Glomerular endothelial cell (primary cell): ENCODE measurements at regions not wholly inside any gene's neighbourhood (a gene's known extent, or its start where the extent isn't known, plus 50 kb on each side); places are given as distances from the start of the nearest gene placed in this dataset.
"Not testable (repeated sequence)": the region's sequence is repeated elsewhere in the genome, so short reads cannot be mapped to it uniquely, and the experiment has no call there.

Source experiments
- DNase-seq: peaks from one replicate; pipeline ENCODE4 v3.0.0-alpha.2; 2011; ENCODE audit warnings: low read depth, low spot score; ENCODE audit errors: extremely low read depth

- DNase-seq = no peak
These were observed 536.5 kb downstream of the TMEM135 start for GRCh38 chr11:87574193-87574592.

GRCh38 chr11:87573708-87574107, 536.0 kb downstream of the TMEM135 start:
- DNase-seq = no peak

- DNase-seq = no peak
These were observed 535.1 kb downstream of the TMEM135 start for GRCh38 chr11:87572881-87573280.

GRCh38 chr11:87560352-87560751, 522.6 kb downstream of the TMEM135 start:
- DNase-seq = no peak

DNA sequence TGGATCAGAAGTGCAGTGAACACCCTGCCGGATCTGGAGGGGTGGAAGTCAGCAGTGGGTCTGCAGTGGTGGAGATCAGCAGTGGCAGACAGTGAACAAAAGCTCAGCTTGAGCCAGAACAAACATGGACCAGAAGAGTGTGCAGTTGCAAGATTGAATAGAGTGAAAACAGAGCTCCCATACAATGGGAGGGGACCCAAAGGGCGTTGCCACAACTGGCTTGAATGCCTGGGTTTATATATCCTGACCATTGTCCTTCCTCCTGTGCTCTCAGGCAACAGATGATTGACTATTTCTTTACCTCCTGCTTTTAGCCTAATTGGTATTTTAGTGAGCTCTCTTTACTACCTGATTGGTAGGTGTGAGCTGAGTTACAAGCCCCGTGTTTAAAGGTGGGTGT, 522.1 kb downstream of the TMEM135 start:
- DNase-seq = not testable (repeated sequence)

- no peak for DNase-seq
These were observed 517.4 kb downstream of the TMEM135 start for GRCh38 chr11:87555101-87555500.

- DNase-seq = no peak
These were observed 511.1 kb downstream of the TMEM135 start for GRCh38 chr11:87548797-87549196.

DNA sequence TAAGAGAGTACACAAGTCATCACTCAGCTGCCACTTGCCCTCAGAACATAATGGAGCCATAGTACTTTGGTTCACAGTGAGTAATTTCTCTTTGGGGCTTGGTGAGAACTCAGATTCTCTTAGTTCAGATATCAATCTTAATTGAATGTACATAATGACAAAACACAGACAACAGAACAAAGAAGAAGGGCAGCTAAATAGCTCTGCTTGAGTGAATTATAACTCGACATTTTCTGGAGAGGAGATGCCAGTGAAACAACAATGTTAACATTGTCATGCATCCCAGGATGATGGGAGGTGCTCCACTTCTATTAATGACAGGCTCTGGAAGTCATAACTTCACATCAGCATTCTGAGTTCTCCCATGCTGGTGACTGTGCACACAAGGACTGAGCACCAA, 508.1 kb downstream of the TMEM135 start:
- no peak for DNase-seq

GRCh38 chr11:87539596-87539995, 501.9 kb downstream of the TMEM135 start:
- no peak for DNase-seq

DNA sequence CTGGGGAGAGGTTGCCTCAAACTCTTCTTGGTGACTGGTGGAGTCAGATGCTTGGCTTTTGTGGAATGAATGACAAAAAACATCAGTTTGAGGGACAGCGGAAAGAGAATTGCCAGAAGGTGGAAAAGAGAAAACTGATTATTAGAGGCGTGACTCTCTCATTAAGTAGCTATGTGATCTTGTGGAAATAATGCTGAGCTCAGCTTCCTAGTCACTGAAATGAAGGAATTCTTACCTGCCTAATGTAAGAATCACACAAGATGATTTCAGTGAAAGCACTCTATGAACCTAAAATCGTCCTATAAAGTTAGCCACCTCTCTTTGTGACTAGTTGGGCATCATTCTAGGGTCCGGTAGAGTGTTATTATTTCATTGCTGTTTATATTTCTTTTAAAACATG, 498.8 kb downstream of the TMEM135 start:
- DNase-seq = no peak

- no peak for DNase-seq
These were observed 498.3 kb downstream of the TMEM135 start for GRCh38 chr11:87536016-87536415.

DNA sequence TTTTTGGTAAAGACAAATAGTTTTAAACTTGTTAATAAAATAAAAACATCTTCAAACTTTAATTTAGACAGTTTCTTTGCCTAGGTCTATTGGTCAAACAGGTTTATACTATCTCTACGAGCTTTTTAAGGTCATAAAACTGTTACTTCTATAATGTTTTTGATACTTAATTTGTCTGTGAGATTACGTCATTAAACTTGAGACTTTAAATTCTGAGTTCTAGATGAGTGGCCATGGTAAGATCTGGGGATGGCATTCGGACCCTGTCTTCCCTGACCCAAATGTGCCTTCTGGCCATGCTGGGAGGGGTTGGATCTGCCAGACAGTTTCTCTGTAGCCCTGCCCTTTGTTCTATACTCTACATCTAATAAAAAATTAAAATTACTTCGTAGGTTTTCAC, 497.8 kb downstream of the TMEM135 start:
- no peak for DNase-seq

GRCh38 chr11:87531835-87532234, 494.1 kb downstream of the TMEM135 start:
- DNase-seq = not testable (repeated sequence)

DNA sequence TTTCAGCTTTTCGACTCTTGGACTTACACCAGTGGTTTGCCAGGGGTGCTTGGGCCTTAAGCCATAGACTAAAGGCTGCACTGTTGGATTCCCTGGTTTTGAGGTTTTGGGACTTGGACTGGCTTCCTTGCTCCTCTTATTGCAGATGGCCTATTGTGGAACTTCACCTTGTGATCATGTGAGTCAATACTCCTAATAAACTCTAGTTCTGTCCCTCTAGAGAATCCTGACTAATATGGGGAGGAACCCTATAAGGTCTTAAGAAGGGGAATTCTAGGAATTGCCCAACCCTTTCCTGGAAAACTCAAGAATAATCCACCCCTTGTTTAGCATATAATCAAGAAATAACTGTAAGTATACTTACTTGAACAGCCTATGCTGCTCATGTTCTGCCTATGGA, 491.8 kb downstream of the TMEM135 start:
- no peak for DNase-seq

GRCh38 chr11:87528752-87529151, 491.0 kb downstream of the TMEM135 start:
- no peak for DNase-seq

- DNase-seq = no peak
These were observed 485.5 kb downstream of the TMEM135 start for GRCh38 chr11:87523276-87523675.

GRCh38 chr11:87518266-87518665, 480.5 kb downstream of the TMEM135 start:
- no peak for DNase-seq

- DNase-seq = no peak
These were observed 479.6 kb downstream of the TMEM135 start for GRCh38 chr11:87517351-87517750.

DNA sequence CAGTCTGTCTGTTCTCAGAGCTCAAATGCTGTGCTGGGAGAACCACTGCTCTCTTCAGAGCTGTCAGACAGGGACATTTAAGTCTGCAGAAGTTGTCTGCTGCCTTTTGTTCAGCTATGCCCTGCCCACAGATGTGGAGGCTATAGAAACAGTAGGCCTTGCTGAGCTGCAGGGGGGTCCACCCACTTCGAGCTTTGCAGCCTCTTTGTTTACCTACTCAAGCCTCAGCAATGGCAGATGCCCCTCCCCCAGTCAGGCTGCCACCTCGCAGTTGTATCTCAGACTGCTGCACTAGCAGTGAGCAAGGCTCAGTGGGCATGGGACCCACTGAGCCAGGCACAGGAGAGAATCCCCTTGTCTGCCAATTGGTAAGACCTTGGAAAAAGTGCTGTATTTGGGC, 470.0 kb downstream of the TMEM135 start:
- DNase-seq = not testable (repeated sequence)

- not testable (repeated sequence) for DNase-seq
These were observed 469.2 kb downstream of the TMEM135 start for GRCh38 chr11:87506946-87507345.

- DNase-seq = no peak
These were observed 463.7 kb downstream of the TMEM135 start for GRCh38 chr11:87501388-87501787.

DNA sequence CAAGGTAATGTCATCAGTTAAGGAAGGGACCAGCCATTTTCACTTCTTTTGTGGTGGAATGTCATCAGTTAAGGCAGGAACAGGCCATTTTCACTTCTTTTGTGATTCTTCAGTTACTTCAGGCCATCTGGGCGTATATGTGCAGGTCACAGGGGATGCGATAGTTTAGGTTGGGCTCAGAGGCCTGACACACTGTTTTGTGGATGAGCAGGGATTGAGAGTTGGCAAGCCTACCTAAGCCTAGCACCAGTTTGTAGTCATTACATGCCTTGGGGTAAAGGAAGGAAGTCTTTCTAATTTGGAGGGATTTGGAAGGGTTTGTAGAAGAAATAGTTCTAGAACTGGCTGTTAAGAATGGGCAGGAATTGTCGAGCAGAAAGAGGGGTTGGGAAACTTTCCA, 457.2 kb downstream of the TMEM135 start:
- not testable (repeated sequence) for DNase-seq

DNA sequence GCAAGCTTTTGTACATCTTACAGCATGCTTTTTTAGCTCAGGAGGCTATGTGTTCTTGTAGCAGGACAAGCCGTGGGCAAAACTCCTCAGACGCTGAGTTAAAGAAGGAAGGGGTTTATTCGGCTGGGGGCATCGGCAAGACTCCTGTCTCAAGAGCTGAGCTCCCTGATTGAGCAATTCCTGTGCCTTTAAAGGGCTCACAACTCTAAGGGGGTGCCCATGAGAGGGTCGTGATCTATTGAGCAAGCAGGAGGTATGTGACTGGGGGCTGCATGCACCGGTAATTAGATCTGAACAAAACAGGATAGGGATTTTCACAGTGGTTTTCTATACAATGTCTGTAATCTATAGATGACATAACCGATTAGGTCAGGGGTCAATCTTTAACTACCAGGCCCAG, 456.3 kb downstream of the TMEM135 start:
- DNase-seq = not testable (repeated sequence)

- no peak for DNase-seq
These were observed 455.8 kb downstream of the TMEM135 start for GRCh38 chr11:87493516-87493915.
